H1 (cell line): ENCODE measurements at regions not wholly inside any gene's neighbourhood (a gene's known extent, or its start where the extent isn't known, plus 50 kb on each side); places are given as distances from the start of the nearest gene placed in this dataset.

Source experiments
- CTCF ChIA-PET: fragments of 300-600 bp; sonication (Branson Sonifier 250); formaldehyde crosslinking; loops from one replicate; lab custom pipeline; 2021; ENCODE audit not compliant: partially characterized antibody; lab: Charles Lee
- POLR2A ChIA-PET: fragments of 300-600 bp; sonication (Branson Sonifier 250); formaldehyde crosslinking; loops from one replicate; lab custom pipeline; 2021; ENCODE audit warnings: inconsistent platforms; ENCODE audit not compliant: partially characterized antibody; lab: Charles Lee
- DNase-seq, 2 experiments: peaks; one replicate each; pipeline versions ENCODE4 v3.0.0 to v3.0.0-alpha.2; 2010 to 2022; ENCODE audit warnings: low spot score in 2 of 2, low read depth in 1 of 2, mixed read lengths in 1 of 2
- FAIRE-seq: peaks from 2 replicates; lab custom pipeline; 2011; peaks lifted over from hg19 to GRCh38; lab: Jason Lieb, UNC
- H2AFZ ChIP-seq: 2 replicates; pipeline ENCODE4 v1.8.1; 2012; ENCODE audit warnings: low read length, inconsistent platforms
- H2AK5ac ChIP-seq: 2 replicates; pipeline ENCODE4 v1.6.1; 2013; ENCODE audit warnings: low read depth, low read length
- H2BK120ac ChIP-seq: replicated peaks from 2 replicates; pipeline ENCODE3; 2013; ENCODE audit warnings: low read depth, low read length, inconsistent platforms
- H2BK12ac ChIP-seq: 2 replicates; pipeline ENCODE4 v1.6.1; 2013; ENCODE audit warnings: low read depth, low read length
- H2BK15ac ChIP-seq: 2 replicates; pipeline ENCODE4 v1.6.1; 2013; ENCODE audit warnings: low read length
- H2BK20ac ChIP-seq: 2 replicates; pipeline ENCODE4 v1.6.1; 2013; ENCODE audit warnings: low read length
- H2BK5ac ChIP-seq: 2 replicates; pipeline ENCODE4 v1.6.1; 2013; ENCODE audit warnings: low read depth, low read length
- H3K14ac ChIP-seq: 2 replicates; pipeline ENCODE4 v1.6.1; 2013; ENCODE audit warnings: inconsistent platforms; ENCODE audit not compliant: insufficient read length
- H3K18ac ChIP-seq: 2 replicates; pipeline ENCODE4 v1.6.1; 2013; ENCODE audit warnings: low read length; ENCODE audit errors: extremely low read depth
- H3K23ac ChIP-seq: 2 replicates; pipeline ENCODE4 v1.6.1; 2013; ENCODE audit warnings: inconsistent platforms; ENCODE audit not compliant: insufficient read length
- H3K23me2 ChIP-seq: 2 replicates; pipeline ENCODE4 v1.6.1; 2013; ENCODE audit warnings: low read depth, low read length
- H3K27ac ChIP-seq: 2 replicates; pipeline ENCODE4 v1.6.1; 2011; ENCODE audit warnings: low read depth, low read length, inconsistent platforms
- H3K27me3 ChIP-seq, 4 experiments: replicated peaks in 1 of 4; 1 replicate in 1 of 4; 2 replicates in 3 of 4; pipeline versions ENCODE4 v1.6.1 to v1.8.1; 2011 to 2013; ENCODE audit warnings: low read length in 3 of 4, mild to moderate bottlenecking in 3 of 4, inconsistent platforms in 2 of 4, mixed read lengths in 2 of 4, moderate library complexity in 1 of 4; ENCODE audit not compliant: control insufficient read depth in 3 of 4, insufficient read depth in 3 of 4; ENCODE audit errors: extremely low read depth in 1 of 4
- H3K36me3 ChIP-seq, 4 experiments: 2 replicates each; pipeline versions ENCODE4 v1.6.1 to v1.8.1; 2011 to 2013; ENCODE audit warnings: mild to moderate bottlenecking in 4 of 4, low read length in 3 of 4, moderate library complexity in 2 of 4, control low read depth in 1 of 4, inconsistent platforms in 1 of 4; ENCODE audit not compliant: insufficient read depth in 4 of 4, control insufficient read depth in 2 of 4
- H3K4ac ChIP-seq: replicated peaks from 2 replicates; pipeline ENCODE3; 2013; ENCODE audit warnings: low read length, low read depth, mixed read lengths, inconsistent platforms; ENCODE audit not compliant: insufficient read length
- H3K4me1 ChIP-seq, 4 experiments: replicated peaks in 1 of 4; 1 replicate in 1 of 4; 2 replicates in 3 of 4; pipeline versions ENCODE4 v1.6.1 to v1.8.1; 2011 to 2013; ENCODE audit warnings: low read length in 3 of 4, inconsistent platforms in 2 of 4, mixed read lengths in 1 of 4; ENCODE audit not compliant: insufficient read depth in 4 of 4, control insufficient read depth in 3 of 4
- H3K4me2 ChIP-seq, 2 experiments: 2 replicates each; pipeline versions ENCODE4 v1.6.1 to v1.8.1; 2011 to 2013; ENCODE audit warnings: low read depth in 2 of 2, low read length in 2 of 2, control low read depth in 1 of 2, inconsistent platforms in 1 of 2, mild to moderate bottlenecking in 1 of 2; ENCODE audit not compliant: insufficient read depth in 1 of 2
- H3K4me3 ChIP-seq, 4 experiments: fragments of 200-600, 300-600 bp in 1 of 4; sonication (generic), shearing (Covaris generic), sonication (Bioruptor Twin) in 1 of 4; 2 replicates each; pipeline versions ENCODE4 v1.5.1 to v1.8.1; 2011 to 2016; ENCODE audit warnings: low read length in 4 of 4, low read depth in 3 of 4, control low read depth in 2 of 4, inconsistent platforms in 2 of 4, mild to moderate bottlenecking in 2 of 4, mixed read lengths in 1 of 4, moderate library complexity in 1 of 4; ENCODE audit not compliant: insufficient read depth in 2 of 4; ENCODE audit errors: extremely low read depth in 1 of 4
- H3K56ac ChIP-seq: replicated peaks from 2 replicates; pipeline ENCODE3; 2013; ENCODE audit warnings: low read depth, mild to moderate bottlenecking, mixed read lengths, low read length, inconsistent platforms; ENCODE audit not compliant: insufficient read length
- H3K79me1 ChIP-seq: 2 replicates; pipeline ENCODE4 v1.6.1; 2013; ENCODE audit warnings: low read depth, low read length, control low read depth
- H3K79me2 ChIP-seq, 2 experiments: 2 replicates each; pipeline versions ENCODE4 v1.6.1 to v1.8.1; 2012 to 2013; ENCODE audit warnings: low read length in 2 of 2, mild to moderate bottlenecking in 2 of 2, inconsistent platforms in 1 of 2; ENCODE audit not compliant: insufficient read depth in 2 of 2, control insufficient read depth in 1 of 2
- H3K9ac ChIP-seq, 4 experiments: replicated peaks in 1 of 4; 1 replicate in 1 of 4; 2 replicates in 3 of 4; pipeline versions ENCODE4 v1.6.1 to v1.8.1; 2011 to 2013; ENCODE audit warnings: low read depth in 3 of 4, low read length in 3 of 4, control low read depth in 2 of 4, mild to moderate bottlenecking in 2 of 4, moderate library complexity in 2 of 4, inconsistent platforms in 1 of 4; ENCODE audit errors: extremely low read depth in 1 of 4
- H3K9me3 ChIP-seq, 2 experiments: 2 replicates each; pipeline versions ENCODE4 v1.6.1 to v1.8.1; 2012 to 2013; ENCODE audit warnings: mild to moderate bottlenecking in 2 of 2, moderate library complexity in 2 of 2, control low read depth in 1 of 2, inconsistent platforms in 1 of 2, low read depth in 1 of 2, low read length in 1 of 2, mixed read lengths in 1 of 2; ENCODE audit not compliant: insufficient read depth in 2 of 2
- H4K20me1 ChIP-seq, 2 experiments: replicated peaks in 1 of 2; 2 replicates each; pipeline versions ENCODE3 to v1.8.1; 2011 to 2013; ENCODE audit warnings: inconsistent platforms in 2 of 2, low read length in 2 of 2, mild to moderate bottlenecking in 1 of 2; ENCODE audit not compliant: insufficient read depth in 2 of 2, control insufficient read depth in 1 of 2
- H4K5ac ChIP-seq: 2 replicates; pipeline ENCODE4 v1.6.1; 2013; ENCODE audit warnings: low read length, low read depth, mixed read lengths, inconsistent platforms; ENCODE audit not compliant: insufficient read length
- H4K8ac ChIP-seq: 2 replicates; pipeline ENCODE4 v1.8.0; 2013; ENCODE audit warnings: mild to moderate bottlenecking, moderate library complexity, low read length, inconsistent platforms; ENCODE audit not compliant: insufficient read depth; ENCODE audit errors: extremely low read depth
- H4K91ac ChIP-seq: replicated peaks from 2 replicates; pipeline ENCODE3; 2013; ENCODE audit warnings: low read length, mixed read lengths, inconsistent platforms; ENCODE audit not compliant: insufficient read length
- CTBP2 ChIP-seq: IDR thresholded peaks from 2 replicates; pipeline ENCODE4 v1.7.0; 2011; ENCODE audit warnings: borderline replicate concordance, mild to moderate bottlenecking, moderate library complexity, mixed read lengths, low read length; ENCODE audit not compliant: insufficient read depth, insufficient read length
- EZH2 ChIP-seq: fragments of 200-600 bp; sonication (generic); IDR thresholded peaks from 2 replicates; pipeline ENCODE4 v1.7.1; 2012; ENCODE audit warnings: low read depth, mild to moderate bottlenecking, moderate library complexity, low read length, inconsistent platforms; ENCODE audit not compliant: severe bottlenecking
- POU5F1 ChIP-seq: IDR thresholded peaks from 2 replicates; pipeline ENCODE4 v1.6.1; 2011; ENCODE audit warnings: low read depth, mild to moderate bottlenecking, low read length, moderate library complexity
- RFX5 ChIP-seq: IDR thresholded peaks from 2 replicates; pipeline ENCODE4 v1.6.1; 2011; ENCODE audit warnings: low read depth, low read length, improper control_type of control experiment, borderline replicate concordance
- RNF2 ChIP-seq: fragments of 200-900, 300-1000 bp; sonication (generic); IDR thresholded peaks from 2 replicates; pipeline ENCODE4 v1.7.1; 2016; ENCODE audit warnings: borderline replicate concordance, low read depth, mild to moderate bottlenecking, antibody characterized with exemption, low read length; ENCODE audit not compliant: poor library complexity, severe bottlenecking; ENCODE audit errors: missing control alignments
- SP4 ChIP-seq: IDR thresholded peaks from 2 replicates; pipeline ENCODE4 v1.6.1; 2012; ENCODE audit warnings: low read length, inconsistent platforms
- WGBS, 2 experiments: shearing (Covaris generic) in 1 of 2; methylation state at CpG; one replicate each; pipeline versions ENCODE4 v1.1.6 to v1.1.7; 2013 to 2015; ENCODE audit warnings: low lambda C conversion rate in 2 of 2, mixed read lengths in 2 of 2, inconsistent platforms in 1 of 2, low coverage in 1 of 2, missing lambda C conversion rate in 1 of 2; ENCODE audit not compliant: insufficient replicate concordance in 2 of 2, insufficient coverage in 1 of 2, insufficient read length in 1 of 2; ENCODE audit errors: extremely low coverage in 1 of 2, missing lambda C conversion rate in 1 of 2; 5-methylcytosine and 5-hydroxymethylcytosine counted together
- TF ChIP-seq, protein P1 (sequence below): IDR thresholded peaks from 2 replicates; pipeline ENCODE4 v1.6.1; 2011; ENCODE audit warnings: low read length, improper control_type of control experiment

DNA sequence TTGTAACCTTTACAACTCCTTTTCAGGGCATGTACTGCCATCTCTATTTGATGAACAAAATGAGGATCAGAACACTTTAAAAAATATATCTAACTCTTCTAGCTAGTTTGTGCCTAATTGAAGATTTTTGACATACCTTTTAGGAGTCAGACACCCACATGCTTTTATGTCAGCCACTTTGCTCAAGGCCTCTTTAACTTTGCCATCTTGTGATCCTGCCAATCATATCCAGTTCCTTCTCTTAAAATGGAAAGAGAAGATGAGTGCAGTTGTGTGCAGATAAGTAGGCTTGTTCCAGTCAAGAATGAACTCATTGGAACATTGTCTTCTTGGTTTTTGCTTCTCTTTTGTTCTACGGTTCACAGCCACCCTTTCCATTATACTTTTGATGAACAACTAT is 425.6 kb upstream of the TNC start:
- no peak overlapping the region for H4K8ac ChIP-seq
- CTCF ChIA-PET = interaction anchor here (1.0 to 1.3 kb wide), 2 partner anchors 11 to 318 kb away, joined by 3 to 4 read pairs; no protein-coding TSS in a partner anchor
- no peak overlapping the region for H2BK5ac ChIP-seq
- no peak overlapping the region for H3K23ac ChIP-seq
- H3K4me1 ChIP-seq = no peaks in the 10 kb centered on the region
- no peak overlapping the region for H4K91ac ChIP-seq
- H3K4me3 ChIP-seq = no peak overlapping the region
- no peak for FAIRE-seq
- H3K9ac ChIP-seq = no peak overlapping the region
- H3K79me1 ChIP-seq = no peaks in the 10 kb centered on the region
- no peak for DNase-seq
- H2BK20ac ChIP-seq = no peak overlapping the region
- no peak for TF ChIP-seq EZH2
- no peak for TF ChIP-seq SP4
- no peak for TF ChIP-seq POU5F1
- no peak for TF ChIP-seq CTBP2
- TF ChIP-seq, protein P1, sequence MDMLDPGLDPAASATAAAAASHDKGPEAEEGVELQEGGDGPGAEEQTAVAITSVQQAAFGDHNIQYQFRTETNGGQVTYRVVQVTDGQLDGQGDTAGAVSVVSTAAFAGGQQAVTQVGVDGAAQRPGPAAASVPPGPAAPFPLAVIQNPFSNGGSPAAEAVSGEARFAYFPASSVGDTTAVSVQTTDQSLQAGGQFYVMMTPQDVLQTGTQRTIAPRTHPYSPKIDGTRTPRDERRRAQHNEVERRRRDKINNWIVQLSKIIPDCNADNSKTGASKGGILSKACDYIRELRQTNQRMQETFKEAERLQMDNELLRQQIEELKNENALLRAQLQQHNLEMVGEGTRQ = no peak
- TF ChIP-seq RNF2 = no peak
- no peak for TF ChIP-seq RFX5
- H3K27ac ChIP-seq = no peak overlapping the region
- H3K56ac ChIP-seq = no peak overlapping the region
- H4K20me1 ChIP-seq = no peaks in the 10 kb centered on the region
- H3K18ac ChIP-seq = no peak overlapping the region
- no peak overlapping the region for H3K4me2 ChIP-seq
- no peaks in the 10 kb centered on the region for H3K23me2 ChIP-seq
- H4K5ac ChIP-seq = no peak overlapping the region
- no peak overlapping the region for H2AFZ ChIP-seq
- H2BK120ac ChIP-seq = no peak overlapping the region
- POLR2A ChIA-PET = no interaction called here
- no peaks in the 10 kb centered on the region for H3K9me3 ChIP-seq
- no peak overlapping the region for H2BK12ac ChIP-seq
- no peak overlapping the region for H3K4ac ChIP-seq
- no peak overlapping the region for H3K14ac ChIP-seq
- H2BK15ac ChIP-seq = no peak overlapping the region
- no peaks in the 10 kb centered on the region for H3K79me2 ChIP-seq
- 83% methylated on average over 1 of the region's 1 CpG; no CpG with 5 or more reads in 1 of the 2 experiments for WGBS, 2 experiments
- H3K27me3 ChIP-seq = no peaks in the 10 kb centered on the region
- no peaks in the 10 kb centered on the region for H3K36me3 ChIP-seq
- H2AK5ac ChIP-seq = no peak overlapping the region
